NCI-H69 (cell line): ENCODE measurements at regions not wholly inside any gene's neighbourhood (a gene's known extent, or its start where the extent isn't known, plus 50 kb on each side); places are given as distances from the start of the nearest gene placed in this dataset.

Source experiments
- DNase-seq: peaks from one replicate; lab custom pipeline; 2025; lab: John Stamatoyannopoulos, UW

- DNase-seq: no peak
Observed at GRCh38 chr2:19784456-19784855, 117.3 kb downstream of the TTC32 start.

DNA sequence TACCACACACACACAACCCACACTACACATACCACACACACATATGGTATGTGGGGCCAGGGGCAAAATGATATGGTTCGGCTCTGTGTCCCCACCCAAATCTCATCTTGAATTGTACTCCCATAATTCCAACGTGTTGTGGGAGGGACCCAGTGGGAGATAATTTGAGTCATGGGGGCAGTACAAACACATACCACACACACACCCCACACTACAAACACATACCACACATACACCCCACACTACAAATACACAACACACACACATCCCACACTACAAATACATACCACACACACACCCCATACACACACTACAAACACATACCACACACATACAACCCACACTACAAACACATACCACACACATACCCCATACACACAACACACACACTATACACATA is 117.8 kb downstream of the TTC32 start:
- DNase-seq: no peak

DNA sequence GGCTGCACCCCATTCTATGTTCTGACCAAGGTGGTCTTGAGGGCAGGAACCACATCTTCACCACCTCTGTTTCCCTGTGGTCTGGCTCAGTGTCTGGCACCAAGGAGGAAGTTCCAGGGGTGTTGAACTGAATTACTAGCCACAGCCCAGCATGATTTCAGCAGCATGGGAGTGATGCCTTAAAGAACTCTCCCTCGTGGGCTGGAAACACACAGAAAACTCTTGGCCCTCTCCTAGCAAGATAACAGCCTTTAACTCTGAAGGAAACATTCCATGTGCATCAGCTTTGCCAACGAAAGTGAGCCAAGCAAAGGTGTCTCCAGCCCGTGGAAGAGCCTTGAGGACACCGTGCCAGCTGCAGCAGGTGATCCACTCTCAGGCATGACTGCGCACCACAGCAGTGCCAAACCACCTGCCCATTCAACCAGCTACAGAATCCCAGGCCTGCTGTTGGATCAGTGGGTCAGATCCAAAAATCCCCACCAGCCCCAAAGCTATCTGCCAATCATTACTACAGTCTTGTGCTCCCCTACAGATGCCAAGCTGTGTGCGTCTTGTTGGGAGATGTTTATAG is 124.8 kb downstream of the TTC32 start:
- DNase-seq: no peak

GRCh38 chr2:19775838-19776237 is 125.9 kb downstream of the TTC32 start:
- no peak for DNase-seq

- no peak for DNase-seq
Observed at GRCh38 chr2:19775315-19775714, 126.5 kb downstream of the TTC32 start.

DNA sequence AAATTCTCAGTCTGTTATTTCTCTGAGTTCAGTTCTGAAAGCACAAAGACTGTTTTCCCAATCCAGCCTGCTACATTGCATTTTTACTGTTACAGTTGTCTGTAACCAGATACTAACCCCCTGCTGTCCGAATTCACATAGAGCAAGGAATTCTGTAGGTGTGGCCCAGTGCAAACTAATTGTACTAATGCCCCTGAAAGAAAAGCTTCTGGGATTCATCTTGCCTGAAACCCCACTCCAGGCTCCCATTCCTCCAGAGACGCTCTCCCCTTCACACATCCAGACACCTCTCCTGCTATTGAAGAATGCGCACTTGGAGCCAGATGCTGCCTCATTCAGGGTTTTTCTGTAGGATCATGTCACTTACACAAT is 127.0 kb downstream of the TTC32 start:
- peak; percentile 10 for DNase-seq

DNA sequence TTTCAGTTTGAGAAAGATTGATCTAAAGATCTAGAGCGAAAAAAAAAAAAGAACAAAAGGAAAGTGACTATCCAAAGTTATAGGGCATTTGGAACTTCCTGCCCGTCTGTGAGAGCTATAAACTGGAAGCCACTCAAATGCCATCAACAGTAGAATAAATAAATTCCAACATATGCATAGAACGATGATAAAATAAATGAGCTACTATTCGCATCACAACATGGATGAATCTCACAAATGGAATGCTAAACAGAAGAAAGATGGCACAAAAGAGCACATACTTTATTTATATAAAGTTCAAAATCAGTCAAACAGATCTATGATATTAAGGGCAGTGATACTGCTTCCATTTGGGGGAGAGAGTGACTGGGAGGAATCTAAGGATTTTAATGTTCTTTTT is 128.8 kb downstream of the TTC32 start:
- DNase-seq: no peak

DNA sequence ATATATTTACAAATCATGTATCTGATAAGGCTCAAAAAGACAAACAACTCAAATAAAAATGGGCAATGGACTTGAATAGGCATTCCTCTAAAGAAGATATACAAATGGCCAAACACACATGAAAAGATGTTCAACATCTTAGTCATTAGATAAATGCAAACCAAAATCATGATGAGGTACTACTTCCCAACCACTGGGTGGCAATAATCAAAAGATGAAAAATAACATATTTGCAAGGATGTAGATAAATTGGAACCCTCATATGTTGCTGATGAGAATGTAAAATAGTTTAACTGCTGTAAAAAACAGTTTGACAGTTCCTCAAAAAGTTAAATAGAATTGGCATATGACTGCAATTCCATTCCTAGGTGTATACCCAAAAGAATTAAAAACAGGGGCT is 132.3 kb downstream of the TTC32 start:
- no peak for DNase-seq

- no peak for DNase-seq
Observed at GRCh38 chr2:19767899-19768298, 133.9 kb downstream of the TTC32 start.

GRCh38 chr2:19764998-19765397 is 136.8 kb downstream of the TTC32 start:
- no peak for DNase-seq

- no peak for DNase-seq
Observed at GRCh38 chr2:19763731-19764130, 138.1 kb downstream of the TTC32 start.

DNA sequence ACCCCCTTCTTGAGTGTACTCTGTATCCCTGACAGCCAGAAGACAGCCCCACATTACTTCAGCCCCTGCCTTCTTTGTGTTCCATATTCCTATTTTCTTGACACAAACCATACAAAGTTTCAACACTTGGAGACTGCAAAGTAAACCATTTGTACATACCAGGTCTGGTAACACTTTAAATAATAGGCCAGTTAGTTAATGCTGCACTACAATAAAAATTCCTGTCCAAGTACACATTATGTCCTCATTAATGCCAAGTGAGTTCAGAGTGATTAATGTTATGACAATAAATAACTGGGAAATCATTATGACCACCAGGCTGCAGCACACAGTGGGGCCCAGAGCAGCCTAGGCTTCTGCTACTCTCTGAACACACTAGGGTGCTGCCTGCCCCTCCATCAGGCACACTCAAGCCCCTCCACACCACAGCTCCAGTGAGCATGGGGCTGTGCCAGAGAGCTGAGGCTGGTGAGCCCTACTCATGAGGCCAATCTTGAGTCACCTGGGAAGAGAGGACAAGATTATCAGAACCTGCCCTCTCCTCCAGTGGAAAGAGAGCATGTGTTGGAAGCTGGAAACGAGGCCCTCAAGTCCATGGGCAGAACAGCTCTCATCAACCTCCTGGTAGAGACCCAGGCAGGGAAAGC is 138.7 kb downstream of the TTC32 start:
- no peak for DNase-seq

DNA sequence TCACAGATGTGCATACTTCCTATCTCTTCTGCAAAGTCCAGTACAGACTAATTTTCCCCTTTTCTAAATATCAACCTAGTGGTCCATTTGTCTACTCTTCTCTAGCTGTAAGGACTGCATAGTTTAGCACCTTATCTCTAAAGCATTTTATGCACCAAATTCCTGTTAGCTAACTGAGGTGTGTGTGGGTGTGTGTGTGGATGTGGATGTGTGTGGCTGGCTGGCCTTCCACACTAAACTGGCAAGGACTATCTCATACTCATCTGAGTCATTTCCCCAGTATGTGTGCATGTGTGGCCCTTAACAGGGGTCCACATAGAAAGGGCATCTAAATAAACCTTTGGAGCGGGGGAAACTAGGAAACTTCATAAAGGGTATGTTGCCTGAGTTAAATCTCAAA is 139.6 kb downstream of the TTC32 start:
- no peak for DNase-seq

DNA sequence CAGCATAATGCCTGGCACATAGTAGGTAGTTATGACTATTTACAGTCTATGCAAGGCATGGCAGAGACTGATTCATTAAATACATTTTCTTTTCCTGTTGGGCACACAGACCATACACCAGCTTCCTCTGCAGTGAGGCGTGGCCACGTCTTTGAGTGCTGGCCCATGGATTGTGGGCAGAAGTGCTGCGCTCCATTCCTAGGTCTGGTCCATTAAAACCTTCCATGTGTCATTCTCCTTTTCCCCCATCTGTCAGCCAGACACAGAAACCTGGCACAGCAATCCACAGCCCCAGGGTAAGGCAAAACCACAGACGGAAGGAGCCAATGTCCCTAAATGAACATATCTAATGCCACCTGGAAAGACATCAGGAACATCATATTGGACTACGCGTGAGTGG is 141.9 kb downstream of the TTC32 start:
- DNase-seq: no peak

GRCh38 chr2:19758658-19759057 is 143.1 kb downstream of the TTC32 start:
- DNase-seq: no peak

- no peak for DNase-seq
Observed at GRCh38 chr2:19757586-19757985, 144.2 kb downstream of the TTC32 start.

GRCh38 chr2:19754907-19755306 is 146.9 kb downstream of the TTC32 start:
- no peak for DNase-seq

GRCh38 chr2:19753818-19754217 is 148.0 kb downstream of the TTC32 start:
- DNase-seq: no peak

DNA sequence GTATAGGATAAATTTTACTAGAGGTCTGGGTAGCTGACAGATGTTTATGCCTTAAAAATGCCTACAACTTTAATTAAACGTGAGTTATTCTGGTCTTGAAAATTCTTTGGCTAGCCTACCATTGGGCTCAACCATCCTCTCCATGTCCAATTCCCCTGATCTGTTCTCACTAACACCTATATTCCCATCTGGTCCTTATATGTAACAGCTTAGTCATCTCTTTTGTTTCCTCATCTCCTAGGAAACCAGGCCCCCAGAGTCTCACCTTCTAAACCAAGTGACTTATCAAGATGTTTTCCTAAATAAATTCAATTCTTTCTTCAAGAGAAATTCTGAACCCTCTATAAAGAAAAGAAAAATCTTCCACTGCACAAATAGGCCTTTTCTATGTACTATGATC is 148.5 kb downstream of the TTC32 start:
- DNase-seq: no peak

GRCh38 chr2:19752500-19752899 is 149.3 kb downstream of the TTC32 start:
- DNase-seq: no peak

DNA sequence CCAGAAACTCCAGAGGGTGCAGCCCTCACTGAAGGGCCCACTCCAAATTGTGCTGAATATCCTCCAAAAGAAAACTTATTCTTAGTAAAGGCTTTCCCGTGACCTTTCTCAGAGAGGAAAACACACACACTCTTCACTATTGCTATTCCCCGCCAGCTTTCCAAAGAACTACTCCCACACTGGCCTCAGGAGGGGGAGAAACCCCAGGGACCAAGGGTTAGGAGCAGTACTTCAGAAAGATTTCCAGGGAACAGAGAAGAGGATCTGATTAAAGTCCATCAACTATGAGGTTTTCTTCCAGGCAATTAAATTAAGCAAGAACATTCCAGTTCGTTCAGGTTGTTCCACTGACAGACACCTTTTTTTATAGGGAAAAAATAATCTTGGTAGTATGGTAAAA is 150.2 kb downstream of the TTC32 start:
- no peak for DNase-seq

DNA sequence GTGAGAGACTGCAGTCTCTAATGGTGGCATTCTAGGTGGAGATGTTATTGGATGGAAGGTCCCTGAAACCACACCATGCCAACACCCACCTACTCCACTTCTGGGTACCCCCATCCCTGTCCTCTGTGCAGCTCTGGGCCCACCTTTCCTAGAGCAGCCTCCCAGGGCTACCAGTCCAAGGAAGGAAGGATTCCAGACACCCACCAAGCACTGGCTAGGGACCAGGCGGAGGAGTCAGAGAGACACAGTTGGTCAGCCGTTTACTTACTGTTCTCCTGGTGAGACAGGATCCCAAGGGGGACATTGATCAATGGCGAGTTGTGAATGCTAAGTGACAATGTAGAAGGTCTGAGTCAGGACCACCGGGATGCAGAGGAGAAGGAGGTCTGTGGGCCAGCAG is 151.6 kb downstream of the TTC32 start:
- no peak for DNase-seq

DNA sequence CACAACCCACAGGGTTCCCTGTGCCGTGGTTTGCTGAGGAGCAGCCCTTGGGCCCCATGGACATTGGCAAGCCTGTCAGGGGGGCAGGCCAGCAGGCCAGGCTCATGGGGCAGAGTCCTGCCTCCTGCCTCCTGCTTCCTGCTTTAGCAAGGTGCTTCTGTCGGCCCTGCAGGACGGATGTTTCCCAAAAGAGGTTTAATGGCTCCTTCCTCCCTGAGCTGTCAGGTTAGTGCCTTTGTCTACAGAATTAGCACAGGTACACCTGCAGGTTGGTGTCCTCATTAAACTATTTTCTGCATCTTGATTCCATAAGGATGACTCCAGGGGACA is 152.3 kb downstream of the TTC32 start:
- DNase-seq: no peak

DNA sequence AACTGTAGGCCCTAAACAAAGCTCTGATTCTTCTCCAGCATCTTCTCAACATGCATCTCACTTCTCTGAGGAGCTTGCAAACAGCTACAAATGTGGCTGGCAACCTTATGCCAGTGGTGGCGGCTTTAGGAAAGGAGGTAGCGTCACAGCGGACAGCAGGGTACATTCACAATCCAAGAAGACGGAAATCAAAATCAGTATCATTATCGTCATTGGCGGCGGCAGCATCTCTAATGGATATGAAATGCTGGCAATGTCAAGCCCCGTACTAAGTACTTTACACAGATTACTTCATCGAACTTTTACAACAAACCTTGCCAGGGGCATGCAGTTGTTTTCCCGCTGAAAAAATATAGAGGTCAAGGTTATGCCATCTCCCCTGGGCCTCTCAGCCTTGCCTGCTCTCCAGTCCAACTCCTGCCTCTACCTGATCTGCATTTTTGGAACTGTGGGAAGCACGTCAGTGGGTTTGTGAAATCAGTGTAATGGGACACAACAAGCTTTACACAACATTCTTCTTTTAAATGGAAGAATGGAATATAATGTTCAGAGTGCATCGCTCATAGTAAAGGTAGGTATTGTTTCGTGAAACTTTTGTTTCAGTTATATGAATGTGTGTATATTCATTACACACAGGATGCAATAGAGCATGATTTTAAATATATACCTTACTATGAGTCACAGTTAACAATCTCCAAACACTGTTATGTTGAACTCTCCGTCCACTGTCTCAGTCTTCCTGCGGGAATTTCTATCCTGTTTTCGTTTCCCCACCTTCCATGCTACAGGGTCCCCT is 152.9 kb downstream of the TTC32 start:
- DNase-seq: no peak
